ENCODE measurements at regions not wholly inside any gene's neighbourhood (a gene's known extent, or its start where the extent isn't known, plus 50 kb on each side); places are given as distances from the start of the nearest gene placed in this dataset.

- DNase-seq (ENCODE audit: extremely low spot score), result no peak
- POLR2A ChIA-PET, result no interaction called here
- no peak for TF ChIP-seq CTCF (IDR thresholded peaks at IDR 0.05; ENCODE audit: control extremely low read depth, extremely low read depth, low read depth, missing control alignments)
- CTCF ChIA-PET, result interaction anchor here (1.0 to 2.4 kb wide), 3 partner anchors 47 to 613 kb away, joined by 4 to 9 read pairs (median 4); no protein-coding TSS in a partner anchor
These were observed 811.9 kb downstream of the MAFB start for GRCh38 chr20:39876976-39877635.

- DNase-seq (ENCODE audit: extremely low spot score), result no peak
- ChIA-PET POLR2A (no interaction called here), CTCF (no interaction called here)
- no peak for TF ChIP-seq CTCF (IDR thresholded peaks at IDR 0.05; ENCODE audit: control extremely low read depth, extremely low read depth, low read depth, missing control alignments)
These were observed 813.4 kb downstream of the MAFB start for GRCh38 chr20:39875492-39876110.

GRCh38 chr20:39874049-39874893 lies 814.8 kb downstream of the MAFB start:
- POLR2A ChIA-PET, result no interaction called here
- CTCF ChIA-PET, result interaction anchor here (0.6 to 4.6 kb wide), 79 partner anchors 9 to 1092 kb away, joined by 3 to 72 read pairs (median 4); no protein-coding TSS in a partner anchor
- TF ChIP-seq CTCF (IDR thresholded peaks at IDR 0.05; ENCODE audit: control extremely low read depth, extremely low read depth, low read depth, missing control alignments), result peak; percentile 82
- peak; percentile 65 for DNase-seq (ENCODE audit: extremely low spot score)

- ChIA-PET CTCF (interaction anchor here (0.6 to 4.6 kb wide), 66 partner anchors 10 to 761 kb away, joined by 3 to 72 read pairs (median 4); no protein-coding TSS in a partner anchor), POLR2A (no interaction called here)
- no peak for TF ChIP-seq CTCF (IDR thresholded peaks at IDR 0.05; ENCODE audit: control extremely low read depth, extremely low read depth, low read depth, missing control alignments)
- no peak for DNase-seq (ENCODE audit: extremely low spot score)
These were observed 815.8 kb downstream of the MAFB start for GRCh38 chr20:39873286-39873685.

GRCh38 chr20:39871013-39871412 lies 818.0 kb downstream of the MAFB start:
- ChIA-PET CTCF (interaction anchor here (0.8 to 4.6 kb wide), 3 partner anchors 194 to 606 kb away, joined by 3 to 37 read pairs (median 7); no protein-coding TSS in a partner anchor), POLR2A (no interaction called here)
- TF ChIP-seq CTCF (IDR thresholded peaks at IDR 0.05; ENCODE audit: control extremely low read depth, extremely low read depth, low read depth, missing control alignments), result no peak
- DNase-seq (ENCODE audit: extremely low spot score), result no peak

- CTCF ChIA-PET, result interaction anchor here (1.4 to 4.9 kb wide), 2 partner anchors 8 to 13 kb away, joined by 4 to 31 read pairs; no protein-coding TSS in a partner anchor
- no peak for DNase-seq (ENCODE audit: extremely low spot score)
- TF ChIP-seq CTCF (IDR thresholded peaks at IDR 0.05; ENCODE audit: control extremely low read depth, extremely low read depth, low read depth, missing control alignments), result no peak
- POLR2A ChIA-PET, result no interaction called here
These were observed 823.6 kb downstream of the MAFB start for GRCh38 chr20:39865446-39865845.

All from GM10248 (cell line).